H1 (cell line): ENCODE measurements at regions not wholly inside any gene's neighbourhood (a gene's known extent, or its start where the extent isn't known, plus 50 kb on each side); places are given as distances from the start of the nearest gene placed in this dataset.

Source experiments
- CTCF ChIA-PET: fragments of 300-600 bp; sonication (Branson Sonifier 250); formaldehyde crosslinking; loops from one replicate; lab custom pipeline; 2021; ENCODE audit not compliant: partially characterized antibody; lab: Charles Lee
- POLR2A ChIA-PET: fragments of 300-600 bp; sonication (Branson Sonifier 250); formaldehyde crosslinking; loops from one replicate; lab custom pipeline; 2021; ENCODE audit warnings: inconsistent platforms; ENCODE audit not compliant: partially characterized antibody; lab: Charles Lee
- DNase-seq, 2 experiments: peaks; one replicate each; pipeline versions ENCODE4 v3.0.0 to v3.0.0-alpha.2; 2010 to 2022; ENCODE audit warnings: low spot score in 2 of 2, low read depth in 1 of 2, mixed read lengths in 1 of 2
- FAIRE-seq: peaks from 2 replicates; lab custom pipeline; 2011; peaks lifted over from hg19 to GRCh38; lab: Jason Lieb, UNC
- H2AFZ ChIP-seq: 2 replicates; pipeline ENCODE4 v1.8.1; 2012; ENCODE audit warnings: low read length, inconsistent platforms
- H2AK5ac ChIP-seq: 2 replicates; pipeline ENCODE4 v1.6.1; 2013; ENCODE audit warnings: low read depth, low read length
- H2BK120ac ChIP-seq: replicated peaks from 2 replicates; pipeline ENCODE3; 2013; ENCODE audit warnings: low read depth, low read length, inconsistent platforms
- H2BK12ac ChIP-seq: 2 replicates; pipeline ENCODE4 v1.6.1; 2013; ENCODE audit warnings: low read depth, low read length
- H2BK15ac ChIP-seq: 2 replicates; pipeline ENCODE4 v1.6.1; 2013; ENCODE audit warnings: low read length
- H2BK20ac ChIP-seq: 2 replicates; pipeline ENCODE4 v1.6.1; 2013; ENCODE audit warnings: low read length
- H2BK5ac ChIP-seq: 2 replicates; pipeline ENCODE4 v1.6.1; 2013; ENCODE audit warnings: low read depth, low read length
- H3K14ac ChIP-seq: 2 replicates; pipeline ENCODE4 v1.6.1; 2013; ENCODE audit warnings: inconsistent platforms; ENCODE audit not compliant: insufficient read length
- H3K18ac ChIP-seq: 2 replicates; pipeline ENCODE4 v1.6.1; 2013; ENCODE audit warnings: low read length; ENCODE audit errors: extremely low read depth
- H3K23ac ChIP-seq: 2 replicates; pipeline ENCODE4 v1.6.1; 2013; ENCODE audit warnings: inconsistent platforms; ENCODE audit not compliant: insufficient read length
- H3K23me2 ChIP-seq: 2 replicates; pipeline ENCODE4 v1.6.1; 2013; ENCODE audit warnings: low read depth, low read length
- H3K27ac ChIP-seq: 2 replicates; pipeline ENCODE4 v1.6.1; 2011; ENCODE audit warnings: low read depth, low read length, inconsistent platforms
- H3K27me3 ChIP-seq, 4 experiments: replicated peaks in 1 of 4; 1 replicate in 1 of 4; 2 replicates in 3 of 4; pipeline versions ENCODE4 v1.6.1 to v1.8.1; 2011 to 2013; ENCODE audit warnings: low read length in 3 of 4, mild to moderate bottlenecking in 3 of 4, inconsistent platforms in 2 of 4, mixed read lengths in 2 of 4, moderate library complexity in 1 of 4; ENCODE audit not compliant: control insufficient read depth in 3 of 4, insufficient read depth in 3 of 4; ENCODE audit errors: extremely low read depth in 1 of 4
- H3K36me3 ChIP-seq, 4 experiments: 2 replicates each; pipeline versions ENCODE4 v1.6.1 to v1.8.1; 2011 to 2013; ENCODE audit warnings: mild to moderate bottlenecking in 4 of 4, low read length in 3 of 4, moderate library complexity in 2 of 4, control low read depth in 1 of 4, inconsistent platforms in 1 of 4; ENCODE audit not compliant: insufficient read depth in 4 of 4, control insufficient read depth in 2 of 4
- H3K4ac ChIP-seq: replicated peaks from 2 replicates; pipeline ENCODE3; 2013; ENCODE audit warnings: low read length, low read depth, mixed read lengths, inconsistent platforms; ENCODE audit not compliant: insufficient read length
- H3K4me1 ChIP-seq, 4 experiments: replicated peaks in 1 of 4; 1 replicate in 1 of 4; 2 replicates in 3 of 4; pipeline versions ENCODE4 v1.6.1 to v1.8.1; 2011 to 2013; ENCODE audit warnings: low read length in 3 of 4, inconsistent platforms in 2 of 4, mixed read lengths in 1 of 4; ENCODE audit not compliant: insufficient read depth in 4 of 4, control insufficient read depth in 3 of 4
- H3K4me2 ChIP-seq, 2 experiments: 2 replicates each; pipeline versions ENCODE4 v1.6.1 to v1.8.1; 2011 to 2013; ENCODE audit warnings: low read depth in 2 of 2, low read length in 2 of 2, control low read depth in 1 of 2, inconsistent platforms in 1 of 2, mild to moderate bottlenecking in 1 of 2; ENCODE audit not compliant: insufficient read depth in 1 of 2
- H3K4me3 ChIP-seq, 4 experiments: fragments of 200-600, 300-600 bp in 1 of 4; sonication (generic), shearing (Covaris generic), sonication (Bioruptor Twin) in 1 of 4; 2 replicates each; pipeline versions ENCODE4 v1.5.1 to v1.8.1; 2011 to 2016; ENCODE audit warnings: low read length in 4 of 4, low read depth in 3 of 4, control low read depth in 2 of 4, inconsistent platforms in 2 of 4, mild to moderate bottlenecking in 2 of 4, mixed read lengths in 1 of 4, moderate library complexity in 1 of 4; ENCODE audit not compliant: insufficient read depth in 2 of 4; ENCODE audit errors: extremely low read depth in 1 of 4
- H3K56ac ChIP-seq: replicated peaks from 2 replicates; pipeline ENCODE3; 2013; ENCODE audit warnings: low read depth, mild to moderate bottlenecking, mixed read lengths, low read length, inconsistent platforms; ENCODE audit not compliant: insufficient read length
- H3K79me1 ChIP-seq: 2 replicates; pipeline ENCODE4 v1.6.1; 2013; ENCODE audit warnings: low read depth, low read length, control low read depth
- H3K79me2 ChIP-seq, 2 experiments: 2 replicates each; pipeline versions ENCODE4 v1.6.1 to v1.8.1; 2012 to 2013; ENCODE audit warnings: low read length in 2 of 2, mild to moderate bottlenecking in 2 of 2, inconsistent platforms in 1 of 2; ENCODE audit not compliant: insufficient read depth in 2 of 2, control insufficient read depth in 1 of 2
- H3K9ac ChIP-seq, 4 experiments: replicated peaks in 1 of 4; 1 replicate in 1 of 4; 2 replicates in 3 of 4; pipeline versions ENCODE4 v1.6.1 to v1.8.1; 2011 to 2013; ENCODE audit warnings: low read depth in 3 of 4, low read length in 3 of 4, control low read depth in 2 of 4, mild to moderate bottlenecking in 2 of 4, moderate library complexity in 2 of 4, inconsistent platforms in 1 of 4; ENCODE audit errors: extremely low read depth in 1 of 4
- H3K9me3 ChIP-seq, 2 experiments: 2 replicates each; pipeline versions ENCODE4 v1.6.1 to v1.8.1; 2012 to 2013; ENCODE audit warnings: mild to moderate bottlenecking in 2 of 2, moderate library complexity in 2 of 2, control low read depth in 1 of 2, inconsistent platforms in 1 of 2, low read depth in 1 of 2, low read length in 1 of 2, mixed read lengths in 1 of 2; ENCODE audit not compliant: insufficient read depth in 2 of 2
- H4K20me1 ChIP-seq, 2 experiments: replicated peaks in 1 of 2; 2 replicates each; pipeline versions ENCODE3 to v1.8.1; 2011 to 2013; ENCODE audit warnings: inconsistent platforms in 2 of 2, low read length in 2 of 2, mild to moderate bottlenecking in 1 of 2; ENCODE audit not compliant: insufficient read depth in 2 of 2, control insufficient read depth in 1 of 2
- H4K5ac ChIP-seq: 2 replicates; pipeline ENCODE4 v1.6.1; 2013; ENCODE audit warnings: low read length, low read depth, mixed read lengths, inconsistent platforms; ENCODE audit not compliant: insufficient read length
- H4K8ac ChIP-seq: 2 replicates; pipeline ENCODE4 v1.8.0; 2013; ENCODE audit warnings: mild to moderate bottlenecking, moderate library complexity, low read length, inconsistent platforms; ENCODE audit not compliant: insufficient read depth; ENCODE audit errors: extremely low read depth
- H4K91ac ChIP-seq: replicated peaks from 2 replicates; pipeline ENCODE3; 2013; ENCODE audit warnings: low read length, mixed read lengths, inconsistent platforms; ENCODE audit not compliant: insufficient read length
- CBX5 ChIP-seq: fragments of 300-800, 300-1000 bp; sonication (generic); IDR thresholded peaks from 2 replicates; pipeline ENCODE4 v1.7.1; 2016; ENCODE audit warnings: antibody characterized with exemption, low read length, low read depth
- CREB1 ChIP-seq: IDR thresholded peaks from 2 replicates; pipeline ENCODE4 v1.6.1; 2012; ENCODE audit warnings: inconsistent platforms
- EZH2 ChIP-seq: fragments of 200-600 bp; sonication (generic); IDR thresholded peaks from 2 replicates; pipeline ENCODE4 v1.7.1; 2012; ENCODE audit warnings: low read depth, mild to moderate bottlenecking, moderate library complexity, low read length, inconsistent platforms; ENCODE audit not compliant: severe bottlenecking
- KDM1A ChIP-seq: fragments of 200-600, 300-600 bp; sonication (generic); IDR thresholded peaks from 2 replicates; pipeline ENCODE4 v1.7.1; 2016; ENCODE audit warnings: mild to moderate bottlenecking, low read length, borderline replicate concordance
- MAFK ChIP-seq: IDR thresholded peaks from 2 replicates; pipeline ENCODE4 v1.6.1; 2012; ENCODE audit warnings: low read depth, mild to moderate bottlenecking, improper control_type of control experiment, low read length
- MAX ChIP-seq: IDR thresholded peaks from 2 replicates; pipeline ENCODE4 v1.6.1; 2012; ENCODE audit warnings: inconsistent platforms
- PHF8 ChIP-seq: fragments of 200-600 bp; sonication (generic); conservative IDR thresholded peaks from 2 replicates; pipeline ENCODE4 v1.7.1; 2012; ENCODE audit warnings: low read depth, mild to moderate bottlenecking, inconsistent platforms, low read length, moderate library complexity
- POLR2AphosphoS5 ChIP-seq: IDR thresholded peaks from 2 replicates; pipeline ENCODE4 v1.6.1; 2011; ENCODE audit warnings: low read depth, low read length
- RBBP5 ChIP-seq: IDR thresholded peaks from 2 replicates; pipeline ENCODE4 v1.7.1; 2012; ENCODE audit warnings: low read depth, mild to moderate bottlenecking, inconsistent platforms, low read length, moderate library complexity, borderline replicate concordance
- RFX5 ChIP-seq: IDR thresholded peaks from 2 replicates; pipeline ENCODE4 v1.6.1; 2011; ENCODE audit warnings: low read depth, low read length, improper control_type of control experiment, borderline replicate concordance
- SP4 ChIP-seq: IDR thresholded peaks from 2 replicates; pipeline ENCODE4 v1.6.1; 2012; ENCODE audit warnings: low read length, inconsistent platforms
- TAF1 ChIP-seq: IDR thresholded peaks from 2 replicates; pipeline ENCODE4 v1.6.1; 2011; ENCODE audit warnings: mild to moderate bottlenecking, low read depth, low read length
- USF2 ChIP-seq: IDR thresholded peaks from 2 replicates; pipeline ENCODE4 v1.6.1; 2011; ENCODE audit warnings: low read length, improper control_type of control experiment
- WGBS, 2 experiments: shearing (Covaris generic) in 1 of 2; methylation state at CpG; one replicate each; pipeline versions ENCODE4 v1.1.6 to v1.1.7; 2013 to 2015; ENCODE audit warnings: low lambda C conversion rate in 2 of 2, mixed read lengths in 2 of 2, inconsistent platforms in 1 of 2, low coverage in 1 of 2, missing lambda C conversion rate in 1 of 2; ENCODE audit not compliant: insufficient replicate concordance in 2 of 2, insufficient coverage in 1 of 2, insufficient read length in 1 of 2; ENCODE audit errors: extremely low coverage in 1 of 2, missing lambda C conversion rate in 1 of 2; 5-methylcytosine and 5-hydroxymethylcytosine counted together

- WGBS, 2 experiments, result 90% methylated on average over 8 of the region's 8 CpGs; no CpG with 5 or more reads in 1 of the 2 experiments
- no peak overlapping the region for H2BK20ac ChIP-seq
- no peak overlapping the region for H4K8ac ChIP-seq
- no peak overlapping the region for H2BK5ac ChIP-seq
- FAIRE-seq (no peak), DNase-seq (no peak)
- H4K5ac ChIP-seq, result no peak overlapping the region
- no peak overlapping the region for H3K4me2 ChIP-seq
- no peaks in the 10 kb centered on the region for H3K79me1 ChIP-seq
- H2BK12ac ChIP-seq, result no peak overlapping the region
- H2AK5ac ChIP-seq, result no peak overlapping the region
- POLR2A ChIA-PET, result no interaction called here
- H3K4me3 ChIP-seq, result no peak overlapping the region
- H3K9ac ChIP-seq, result no peak overlapping the region
- peaks cover 0 to 2% (median 1%) of the 10 kb centered on the region in 4 experiments; a peak in 2 of 7 replicates for H3K4me1 ChIP-seq
- CTCF ChIA-PET, result interaction anchor here (0.9 kb wide), 1 partner anchor 25 kb away, joined by 5 read pairs; no protein-coding TSS in a partner anchor
- no peak overlapping the region for H3K56ac ChIP-seq
- no peaks in the 10 kb centered on the region for H3K36me3 ChIP-seq
- H3K23ac ChIP-seq, result no peak overlapping the region
- no peak overlapping the region for H3K14ac ChIP-seq
- no peaks in the 10 kb centered on the region for H3K79me2 ChIP-seq
- H4K20me1 ChIP-seq, result no peaks in the 10 kb centered on the region
- H2BK120ac ChIP-seq, result no peak overlapping the region
- H2BK15ac ChIP-seq, result no peak overlapping the region
- no peak overlapping the region for H4K91ac ChIP-seq
- no peak overlapping the region for H3K18ac ChIP-seq
- H3K27me3 ChIP-seq, result no peaks in the 10 kb centered on the region
- H3K27ac ChIP-seq, result no peak overlapping the region
- H2AFZ ChIP-seq, result no peak overlapping the region
- H3K23me2 ChIP-seq, result no peaks in the 10 kb centered on the region
- H3K9me3 ChIP-seq, result no peaks in the 10 kb centered on the region
- H3K4ac ChIP-seq, result no peak overlapping the region
- TF ChIP-seq CBX5 (no peak), TAF1 (no peak), RFX5 (no peak), RBBP5 (no peak), MAFK (no peak), PHF8 (no peak), CREB1 (no peak), KDM1A (no peak), EZH2 (no peak), SP4 (no peak), MAX (no peak), POLR2AphosphoS5 (no peak), USF2 (no peak)
These were observed 507.6 kb upstream of the ADAMTS9 start for GRCh38 chr3:65195211-65196006.
